ENCODE measurements at regions not wholly inside any gene's neighbourhood (a gene's known extent, or its start where the extent isn't known, plus 50 kb on each side); places are given as distances from the start of the nearest gene placed in this dataset.

DNA sequence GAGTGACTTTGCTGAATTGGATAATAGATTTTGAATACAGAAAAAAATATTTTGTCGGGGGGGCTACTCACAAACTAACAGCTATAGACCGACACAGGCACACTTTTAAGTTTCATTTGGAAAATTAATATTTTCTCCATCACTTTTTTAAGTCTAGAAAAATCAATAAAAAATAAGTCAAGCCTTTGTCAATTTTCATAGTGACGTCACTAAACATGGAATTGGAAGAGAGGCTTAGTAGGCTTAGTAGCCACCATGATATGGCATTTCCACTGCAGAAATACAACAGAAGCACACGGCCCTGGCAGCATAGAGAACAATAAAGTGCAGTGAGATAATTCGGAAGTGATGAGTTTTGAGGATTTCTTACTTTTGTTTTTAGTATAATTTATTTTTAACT, 357.2 kb downstream of the RPS24 start:
- POLR2A ChIA-PET (ENCODE audit: low non-redundant PET): no interaction called here
- no peak for DNase-seq (ENCODE audit: low spot score)
- no peaks in the 10 kb centered on the region for H3K36me3 ChIP-seq (ENCODE audit: insufficient read depth, low read length, poor library complexity, severe bottlenecking)
- CTCF ChIA-PET: no interaction called here
- no peaks in the 10 kb centered on the region for H3K27me3 ChIP-seq (replicated peaks; ENCODE audit: insufficient read depth, low read depth, low read length, poor library complexity)
- no TSS peak for BruUV-seq (replicated peaks)
- intact Hi-C loops (cut with micrococcal nuclease; ENCODE audit: unreplicated experiment): no loop called here
- H3K4me3 ChIP-seq (ENCODE audit: low read depth, low read length, poor library complexity, severe bottlenecking): no peak overlapping the region
- no peak overlapping the region for H3K27ac ChIP-seq (ENCODE audit: low read depth, low read length, poor library complexity, severe bottlenecking)
- H3K4me1 ChIP-seq (ENCODE audit: insufficient read depth, low read length, poor library complexity, severe bottlenecking): no peaks in the 10 kb centered on the region
- TF ChIP-seq, protein P1, sequence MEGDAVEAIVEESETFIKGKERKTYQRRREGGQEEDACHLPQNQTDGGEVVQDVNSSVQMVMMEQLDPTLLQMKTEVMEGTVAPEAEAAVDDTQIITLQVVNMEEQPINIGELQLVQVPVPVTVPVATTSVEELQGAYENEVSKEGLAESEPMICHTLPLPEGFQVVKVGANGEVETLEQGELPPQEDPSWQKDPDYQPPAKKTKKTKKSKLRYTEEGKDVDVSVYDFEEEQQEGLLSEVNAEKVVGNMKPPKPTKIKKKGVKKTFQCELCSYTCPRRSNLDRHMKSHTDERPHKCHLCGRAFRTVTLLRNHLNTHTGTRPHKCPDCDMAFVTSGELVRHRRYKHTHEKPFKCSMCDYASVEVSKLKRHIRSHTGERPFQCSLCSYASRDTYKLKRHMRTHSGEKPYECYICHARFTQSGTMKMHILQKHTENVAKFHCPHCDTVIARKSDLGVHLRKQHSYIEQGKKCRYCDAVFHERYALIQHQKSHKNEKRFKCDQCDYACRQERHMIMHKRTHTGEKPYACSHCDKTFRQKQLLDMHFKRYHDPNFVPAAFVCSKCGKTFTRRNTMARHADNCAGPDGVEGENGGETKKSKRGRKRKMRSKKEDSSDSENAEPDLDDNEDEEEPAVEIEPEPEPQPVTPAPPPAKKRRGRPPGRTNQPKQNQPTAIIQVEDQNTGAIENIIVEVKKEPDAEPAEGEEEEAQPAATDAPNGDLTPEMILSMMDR (conservative IDR thresholded peaks at IDR 0.05; ENCODE audit: low read depth, low read length): no peak
- TF ChIP-seq EZH2 (IDR thresholded peaks at IDR 0.05; ENCODE audit: borderline replicate concordance, low read depth, low read length, poor library complexity, severe bottlenecking): no peak
- no peaks in the 10 kb centered on the region for H3K9me3 ChIP-seq (ENCODE audit: low read depth, low read length, poor library complexity, severe bottlenecking)

DNA sequence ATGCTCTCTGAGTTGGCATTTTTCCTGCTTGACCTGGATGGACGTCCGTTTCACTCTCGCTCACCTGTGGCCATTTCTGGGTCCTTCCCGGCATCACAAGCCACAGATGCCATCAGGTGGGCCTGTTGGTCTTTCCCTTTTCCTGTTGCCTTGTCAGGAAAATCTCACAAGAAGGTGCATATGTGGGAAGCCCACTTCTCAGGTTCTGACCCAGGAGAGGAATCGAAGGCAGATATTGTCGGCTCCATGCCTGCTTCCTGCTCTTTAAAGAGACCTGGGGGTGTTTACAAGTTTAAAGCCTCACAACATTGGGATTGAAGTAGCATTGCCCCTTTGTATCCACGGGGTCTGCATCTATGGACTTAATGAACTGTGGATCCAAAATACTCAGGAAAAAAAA, 357.9 kb downstream of the RPS24 start:
- no peak overlapping the region for H3K27ac ChIP-seq (ENCODE audit: low read depth, low read length, poor library complexity, severe bottlenecking)
- intact Hi-C loops (cut with micrococcal nuclease; ENCODE audit: unreplicated experiment): no loop called here
- H3K9me3 ChIP-seq (ENCODE audit: low read depth, low read length, poor library complexity, severe bottlenecking): no peaks in the 10 kb centered on the region
- no peak for DNase-seq (ENCODE audit: low spot score)
- H3K4me3 ChIP-seq (ENCODE audit: low read depth, low read length, poor library complexity, severe bottlenecking): no peak overlapping the region
- ChIA-PET CTCF (no interaction called here), POLR2A (ENCODE audit: low non-redundant PET) (no interaction called here)
- H3K27me3 ChIP-seq (replicated peaks; ENCODE audit: insufficient read depth, low read depth, low read length, poor library complexity): no peaks in the 10 kb centered on the region
- no peaks in the 10 kb centered on the region for H3K4me1 ChIP-seq (ENCODE audit: insufficient read depth, low read length, poor library complexity, severe bottlenecking)
- BruUV-seq (replicated peaks): no TSS peak
- TF ChIP-seq EZH2 (IDR thresholded peaks at IDR 0.05; ENCODE audit: borderline replicate concordance, low read depth, low read length, poor library complexity, severe bottlenecking): no peak
- TF ChIP-seq, protein P1 (conservative IDR thresholded peaks at IDR 0.05; ENCODE audit: low read depth, low read length): no peak
- no peaks in the 10 kb centered on the region for H3K36me3 ChIP-seq (ENCODE audit: insufficient read depth, low read length, poor library complexity, severe bottlenecking)

DNA sequence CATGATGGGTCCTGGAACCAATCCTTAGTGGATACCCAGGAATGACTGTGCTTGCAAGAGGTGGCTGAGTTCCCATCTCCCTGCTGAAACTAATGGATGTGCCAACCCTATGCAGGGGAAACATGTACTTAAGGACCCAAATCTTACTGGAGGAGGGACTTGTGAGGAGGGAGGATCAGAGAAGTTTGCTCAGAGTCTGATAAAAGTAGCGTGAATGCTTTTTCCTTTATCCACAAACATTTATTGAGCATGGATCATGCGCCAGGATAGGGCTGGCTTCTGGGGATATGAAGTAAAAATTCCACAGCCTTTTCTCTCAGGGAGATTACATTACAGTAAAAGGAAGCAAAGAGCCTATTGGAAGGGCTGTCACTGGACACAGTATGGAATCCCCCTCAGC, 358.5 kb downstream of the RPS24 start:
- no peak for TF ChIP-seq EZH2 (IDR thresholded peaks at IDR 0.05; ENCODE audit: borderline replicate concordance, low read depth, low read length, poor library complexity, severe bottlenecking)
- TF ChIP-seq, protein P1 (conservative IDR thresholded peaks at IDR 0.05; ENCODE audit: low read depth, low read length): no peak
- intact Hi-C loops (cut with micrococcal nuclease; ENCODE audit: unreplicated experiment): no loop called here
- H3K4me3 ChIP-seq (ENCODE audit: low read depth, low read length, poor library complexity, severe bottlenecking): no peak overlapping the region
- no peaks in the 10 kb centered on the region for H3K27me3 ChIP-seq (replicated peaks; ENCODE audit: insufficient read depth, low read depth, low read length, poor library complexity)
- no peak overlapping the region for H3K27ac ChIP-seq (ENCODE audit: low read depth, low read length, poor library complexity, severe bottlenecking)
- H3K4me1 ChIP-seq (ENCODE audit: insufficient read depth, low read length, poor library complexity, severe bottlenecking): no peaks in the 10 kb centered on the region
- DNase-seq (ENCODE audit: low spot score): no peak
- no peaks in the 10 kb centered on the region for H3K36me3 ChIP-seq (ENCODE audit: insufficient read depth, low read length, poor library complexity, severe bottlenecking)
- H3K9me3 ChIP-seq (ENCODE audit: low read depth, low read length, poor library complexity, severe bottlenecking): no peaks in the 10 kb centered on the region
- ChIA-PET POLR2A (ENCODE audit: low non-redundant PET) (no interaction called here), CTCF (no interaction called here)
- no TSS peak for BruUV-seq (replicated peaks)
